DMS153 treated with DMSO at 0.1 percent for 48 hours (cell line): ENCODE measurements at regions not wholly inside any gene's neighbourhood (a gene's known extent, or its start where the extent isn't known, plus 50 kb on each side); places are given as distances from the start of the nearest gene placed in this dataset.

Experiments
- DNase-seq: peaks from one replicate; lab custom pipeline; 2025; ENCODE audit not compliant: unreplicated experiment; lab: John Stamatoyannopoulos, UW

- DNase-seq: no peak
Measured at GRCh38 chr20:48105526-48105925, 320.2 kb upstream of the SULF2 start.

- DNase-seq: no peak
Measured at GRCh38 chr20:48102931-48103660, 317.8 kb upstream of the SULF2 start.

GRCh38 chr20:48102076-48102787 is 317.0 kb upstream of the SULF2 start:
- DNase-seq: no peak

GRCh38 chr20:48100483-48100882 is 315.2 kb upstream of the SULF2 start:
- DNase-seq: no peak

- no peak for DNase-seq
Measured at GRCh38 chr20:48098866-48099265, 313.6 kb upstream of the SULF2 start.

- DNase-seq: no peak
Measured at GRCh38 chr20:48098099-48098498, 312.8 kb upstream of the SULF2 start.

GRCh38 chr20:48096957-48097890 is 311.9 kb upstream of the SULF2 start:
- no peak for DNase-seq

GRCh38 chr20:48096212-48096875 is 311.1 kb upstream of the SULF2 start:
- DNase-seq: no peak

GRCh38 chr20:48094944-48095343 is 309.7 kb upstream of the SULF2 start:
- no peak for DNase-seq

GRCh38 chr20:48094196-48094749 is 309.0 kb upstream of the SULF2 start:
- DNase-seq: no peak

- DNase-seq: no peak
Measured at GRCh38 chr20:48092596-48093280, 307.5 kb upstream of the SULF2 start.

GRCh38 chr20:48090784-48091183 is 305.5 kb upstream of the SULF2 start:
- DNase-seq: no peak

GRCh38 chr20:48090314-48090713 is 305.0 kb upstream of the SULF2 start:
- no peak for DNase-seq

- DNase-seq: no peak
Measured at GRCh38 chr20:48080583-48080982, 295.3 kb upstream of the SULF2 start.

GRCh38 chr20:48079028-48079427 is 293.7 kb upstream of the SULF2 start:
- DNase-seq: no peak

GRCh38 chr20:48076747-48077146 is 291.5 kb upstream of the SULF2 start:
- no peak for DNase-seq

- DNase-seq: no peak
Measured at GRCh38 chr20:48076247-48076646, 291.0 kb upstream of the SULF2 start.

GRCh38 chr20:48075591-48076174 is 290.4 kb upstream of the SULF2 start:
- DNase-seq: no peak

GRCh38 chr20:48070991-48071652 is 285.8 kb upstream of the SULF2 start:
- DNase-seq: no peak
